ENCODE measurements at regions not wholly inside any gene's neighbourhood (a gene's known extent, or its start where the extent isn't known, plus 50 kb on each side); places are given as distances from the start of the nearest gene placed in this dataset.

GRCh38 chr2:226079671-226080181 lies 680.2 kb downstream of the NYAP2 start:
- H3K36me3 ChIP-seq = no peaks in the 10 kb centered on the region
- no peak overlapping the region for H3K4me3 ChIP-seq
- no peaks in the 10 kb centered on the region for H3K9me3 ChIP-seq
- TF ChIP-seq POLR2A (IDR thresholded peaks at IDR 0.05) = no peak
- TF ChIP-seq POLR2AphosphoS5 (IDR thresholded peaks at IDR 0.05) = no peak
- TF ChIP-seq CTCF (IDR thresholded peaks at IDR 0.05) = no peak
- H3K4me1 ChIP-seq (replicated peaks) = no peaks in the 10 kb centered on the region
- H3K27me3 ChIP-seq (replicated peaks; ENCODE audit: insufficient read depth) = no peaks in the 10 kb centered on the region
- H3K27ac ChIP-seq = no peak overlapping the region
- intact Hi-C loops (cut with DNase I) = no loop called here
- DNase-seq (ENCODE audit: low spot score) = no peak

GRCh38 chr2:226079196-226079595 lies 679.7 kb downstream of the NYAP2 start:
- H3K27ac ChIP-seq = no peak overlapping the region
- TF ChIP-seq POLR2A (IDR thresholded peaks at IDR 0.05) (no peak), POLR2AphosphoS5 (IDR thresholded peaks at IDR 0.05) (no peak), CTCF (IDR thresholded peaks at IDR 0.05) (no peak)
- no peak for DNase-seq (ENCODE audit: low spot score)
- H3K9me3 ChIP-seq = no peaks in the 10 kb centered on the region
- H3K27me3 ChIP-seq (replicated peaks; ENCODE audit: insufficient read depth) = no peaks in the 10 kb centered on the region
- H3K4me1 ChIP-seq (replicated peaks) = no peaks in the 10 kb centered on the region
- intact Hi-C loops (cut with DNase I) = no loop called here
- no peaks in the 10 kb centered on the region for H3K36me3 ChIP-seq
- H3K4me3 ChIP-seq = no peak overlapping the region

- no peak for TF ChIP-seq CTCF (IDR thresholded peaks at IDR 0.05)
- no peak for TF ChIP-seq POLR2A (IDR thresholded peaks at IDR 0.05)
- no peak for TF ChIP-seq POLR2AphosphoS5 (IDR thresholded peaks at IDR 0.05)
- Histone ChIP-seq H3K27me3 (replicated peaks; ENCODE audit: insufficient read depth) (no peaks in the 10 kb centered on the region), H3K27ac (no peak overlapping the region), H3K36me3 (no peaks in the 10 kb centered on the region), H3K9me3 (no peaks in the 10 kb centered on the region), H3K4me1 (replicated peaks) (no peaks in the 10 kb centered on the region), H3K4me3 (no peak overlapping the region)
- intact Hi-C loops (cut with DNase I) = no loop called here
- no peak for DNase-seq (ENCODE audit: low spot score)
Observed at GRCh38 chr2:226078666-226079065, 679.2 kb downstream of the NYAP2 start.

GRCh38 chr2:226077841-226078240 lies 678.3 kb downstream of the NYAP2 start:
- no peaks in the 10 kb centered on the region for H3K36me3 ChIP-seq
- H3K27ac ChIP-seq = no peak overlapping the region
- no peaks in the 10 kb centered on the region for H3K9me3 ChIP-seq
- no peak for DNase-seq (ENCODE audit: low spot score)
- H3K27me3 ChIP-seq (replicated peaks; ENCODE audit: insufficient read depth) = no peaks in the 10 kb centered on the region
- H3K4me1 ChIP-seq (replicated peaks) = no peaks in the 10 kb centered on the region
- no peak for TF ChIP-seq POLR2A (IDR thresholded peaks at IDR 0.05)
- intact Hi-C loops (cut with DNase I) = no loop called here
- no peak overlapping the region for H3K4me3 ChIP-seq

GRCh38 chr2:226077031-226077430 lies 677.5 kb downstream of the NYAP2 start:
- TF ChIP-seq POLR2AphosphoS5 (IDR thresholded peaks at IDR 0.05) (no peak), CTCF (IDR thresholded peaks at IDR 0.05) (no peak), POLR2A (IDR thresholded peaks at IDR 0.05) (no peak)
- intact Hi-C loops (cut with DNase I) = no loop called here

More at GRCh38 chr2:226077031-226077430, 677.5 kb downstream of the NYAP2 start:
- H3K4me3 ChIP-seq = no peak overlapping the region
- no peak overlapping the region for H3K27ac ChIP-seq
- H3K4me1 ChIP-seq (replicated peaks) = no peaks in the 10 kb centered on the region
- no peaks in the 10 kb centered on the region for H3K36me3 ChIP-seq
- no peaks in the 10 kb centered on the region for H3K27me3 ChIP-seq (replicated peaks; ENCODE audit: insufficient read depth)
- no peaks in the 10 kb centered on the region for H3K9me3 ChIP-seq
- no peak for DNase-seq (ENCODE audit: low spot score)
